GM12875 (cell line): ENCODE measurements at regions not wholly inside any gene's neighbourhood (a gene's known extent, or its start where the extent isn't known, plus 50 kb on each side); places are given as distances from the start of the nearest gene placed in this dataset.
"Not testable (repeated sequence)": the region's sequence is repeated elsewhere in the genome, so short reads cannot be mapped to it uniquely, and the experiment has no call there.

Experiments
- H3K4me3 ChIP-seq: one replicate; pipeline ENCODE4 v1.5.1; 2011; ENCODE audit warnings: low read depth, low read length, control low read depth
- TF ChIP-seq, protein P1 (sequence below): IDR thresholded peaks from 2 replicates; pipeline ENCODE4 v1.5.1; 2011; ENCODE audit warnings: low read depth, mild to moderate bottlenecking, control low read depth, inconsistent platforms, low read length, moderate library complexity, borderline replicate concordance; ENCODE audit not compliant: insufficient read depth

DNA sequence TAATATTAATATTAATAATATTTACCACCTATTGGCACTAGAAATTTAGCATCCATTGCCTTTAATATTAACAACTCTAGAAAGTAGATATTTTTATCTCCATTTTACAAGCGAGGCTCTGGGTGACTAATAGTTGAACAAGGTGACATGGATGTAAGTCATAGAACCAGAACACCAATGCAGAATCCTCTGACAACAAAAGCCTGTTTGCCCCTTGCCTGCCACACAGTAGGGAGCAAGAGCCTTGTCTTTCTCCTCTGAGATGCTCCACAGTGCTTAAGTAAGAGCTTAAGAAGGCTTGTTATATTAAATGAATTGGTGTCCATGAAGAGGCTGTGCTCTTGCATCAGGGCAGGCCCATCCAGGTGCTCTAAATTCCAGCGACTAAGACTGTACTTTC lies 51.2 kb upstream of the LBX1 start:
- H3K4me3 ChIP-seq = no peak overlapping the region
- TF ChIP-seq, protein P1, sequence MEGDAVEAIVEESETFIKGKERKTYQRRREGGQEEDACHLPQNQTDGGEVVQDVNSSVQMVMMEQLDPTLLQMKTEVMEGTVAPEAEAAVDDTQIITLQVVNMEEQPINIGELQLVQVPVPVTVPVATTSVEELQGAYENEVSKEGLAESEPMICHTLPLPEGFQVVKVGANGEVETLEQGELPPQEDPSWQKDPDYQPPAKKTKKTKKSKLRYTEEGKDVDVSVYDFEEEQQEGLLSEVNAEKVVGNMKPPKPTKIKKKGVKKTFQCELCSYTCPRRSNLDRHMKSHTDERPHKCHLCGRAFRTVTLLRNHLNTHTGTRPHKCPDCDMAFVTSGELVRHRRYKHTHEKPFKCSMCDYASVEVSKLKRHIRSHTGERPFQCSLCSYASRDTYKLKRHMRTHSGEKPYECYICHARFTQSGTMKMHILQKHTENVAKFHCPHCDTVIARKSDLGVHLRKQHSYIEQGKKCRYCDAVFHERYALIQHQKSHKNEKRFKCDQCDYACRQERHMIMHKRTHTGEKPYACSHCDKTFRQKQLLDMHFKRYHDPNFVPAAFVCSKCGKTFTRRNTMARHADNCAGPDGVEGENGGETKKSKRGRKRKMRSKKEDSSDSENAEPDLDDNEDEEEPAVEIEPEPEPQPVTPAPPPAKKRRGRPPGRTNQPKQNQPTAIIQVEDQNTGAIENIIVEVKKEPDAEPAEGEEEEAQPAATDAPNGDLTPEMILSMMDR = no peak

DNA sequence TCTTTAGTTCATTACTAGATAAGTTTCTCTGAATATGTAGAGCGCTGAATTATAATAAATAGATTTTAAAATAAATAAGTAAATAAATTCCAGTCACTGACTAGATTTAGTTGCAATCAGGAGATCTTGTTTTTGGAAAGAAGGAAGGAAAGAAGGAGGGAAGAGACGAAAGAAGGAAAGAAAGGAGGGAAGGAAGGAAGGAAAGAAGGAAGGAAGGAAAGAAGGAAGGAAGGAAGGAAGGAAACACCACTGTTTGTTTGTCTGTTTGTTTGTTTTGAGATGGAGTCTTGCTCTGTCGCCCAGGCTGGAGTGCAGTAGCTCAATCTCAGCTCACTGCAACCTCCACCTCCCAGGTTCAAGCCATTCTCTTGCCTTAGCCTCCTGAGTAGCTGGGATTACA lies 51.7 kb upstream of the LBX1 start:
- not testable (repeated sequence) for H3K4me3 ChIP-seq

DNA sequence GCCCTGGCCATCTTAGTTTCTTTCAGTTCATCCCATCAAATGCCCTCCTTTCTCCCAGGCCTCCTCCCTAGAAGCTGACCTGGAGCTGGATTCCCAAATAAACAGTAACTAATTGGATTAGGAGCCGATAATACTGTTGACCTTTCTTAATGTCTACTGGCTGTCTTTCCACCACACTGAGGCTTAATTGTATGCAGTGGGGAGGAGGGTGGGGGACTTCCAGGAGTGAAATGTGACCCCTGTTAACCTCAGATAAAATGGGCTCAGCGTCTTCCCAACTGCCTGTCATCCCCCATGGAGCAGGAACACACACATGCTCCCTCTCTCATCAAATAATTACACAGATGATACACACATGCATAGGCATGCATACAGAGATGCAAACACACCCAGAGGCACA lies 53.7 kb upstream of the LBX1 start:
- no peak overlapping the region for H3K4me3 ChIP-seq
- TF ChIP-seq, protein P1 = no peak

DNA sequence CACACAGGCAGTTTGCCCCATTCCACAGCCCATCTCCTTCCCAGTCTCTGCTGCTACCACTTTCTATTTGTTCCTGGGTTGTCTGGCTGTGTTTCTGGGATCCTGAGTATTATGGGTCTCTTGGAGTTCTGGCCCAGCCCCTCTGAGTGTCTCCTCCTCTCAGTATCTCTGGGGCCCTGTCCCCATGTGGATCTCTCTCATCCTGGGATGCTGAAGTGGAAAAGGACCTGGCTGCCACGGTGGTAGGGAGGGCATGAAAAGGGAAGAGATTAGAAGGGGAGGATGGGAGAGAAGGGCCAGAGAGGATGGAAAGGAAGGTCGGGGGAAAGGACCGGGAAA lies 54.5 kb upstream of the LBX1 start:
- TF ChIP-seq, protein P1 = no peak
- H3K4me3 ChIP-seq = no peak overlapping the region

DNA sequence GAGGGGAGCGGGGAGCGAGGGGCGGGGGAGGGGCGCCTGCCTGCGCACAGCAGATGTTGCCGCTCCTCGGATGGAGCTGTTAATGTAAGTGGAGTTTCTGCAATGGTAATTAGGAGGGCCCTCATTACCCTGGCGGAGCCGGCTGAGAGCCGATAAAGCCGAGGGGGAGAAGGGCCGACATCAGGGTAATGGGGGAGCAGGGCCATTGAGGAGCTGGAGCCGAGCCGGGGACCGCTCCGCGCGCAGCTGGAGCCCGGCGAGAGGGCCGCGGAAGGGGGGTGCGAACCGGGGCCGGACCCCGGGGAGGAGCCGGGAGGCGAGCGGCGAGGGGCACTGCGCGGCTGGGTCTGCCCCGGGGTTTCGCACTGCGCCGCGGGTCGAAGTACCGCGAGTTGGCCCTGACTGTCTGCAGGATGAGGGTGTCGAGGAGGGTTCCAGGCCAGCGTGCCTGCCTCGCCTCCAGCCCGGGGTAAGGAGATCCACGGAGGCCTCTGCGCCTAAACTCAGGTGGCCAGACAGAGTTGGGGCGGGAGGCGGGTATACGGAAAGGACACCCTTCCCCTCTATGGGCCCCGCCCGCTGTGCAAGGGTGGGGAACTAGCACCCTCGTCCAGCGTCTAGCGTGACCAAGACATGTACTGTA lies 55.0 kb upstream of the LBX1 start:
- H3K4me3 ChIP-seq = no peak overlapping the region
- TF ChIP-seq, protein P1 = no peak

DNA sequence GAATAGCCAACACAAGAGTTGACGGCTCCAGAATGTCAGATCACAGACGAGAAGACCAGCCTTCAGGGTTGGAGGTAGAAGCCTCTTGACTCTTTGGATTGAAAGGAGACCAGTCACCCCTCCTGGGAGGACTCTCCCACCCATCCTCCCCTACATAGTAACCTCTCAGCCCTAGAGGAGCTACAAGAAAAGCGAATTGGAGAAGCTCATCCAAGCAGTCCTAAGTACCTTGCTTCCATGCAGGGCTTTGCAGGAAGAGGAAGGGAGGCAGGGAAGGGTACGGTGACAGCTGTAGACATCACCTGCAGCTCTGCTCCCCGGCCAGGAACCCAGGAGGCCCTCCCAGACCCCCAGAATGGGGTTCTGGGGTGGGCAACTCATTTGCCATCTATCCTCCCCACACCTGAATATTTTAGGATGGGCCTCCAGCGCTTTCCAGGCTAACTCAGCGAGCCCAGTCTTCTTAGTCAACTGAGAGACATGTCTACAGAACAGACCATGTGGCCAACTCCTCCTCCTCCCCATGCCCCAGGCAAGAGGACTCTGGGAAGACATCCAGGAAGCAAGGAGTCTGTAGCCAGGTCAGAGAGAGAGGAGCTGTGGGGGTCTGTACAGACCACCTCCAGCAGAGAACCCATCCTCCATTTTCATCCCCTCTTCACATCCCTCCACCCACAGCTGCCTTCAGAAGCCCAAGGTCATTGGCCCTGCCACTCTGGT lies 55.6 kb upstream of the LBX1 start:
- TF ChIP-seq, protein P1 = no peak
- H3K4me3 ChIP-seq = no peak overlapping the region

DNA sequence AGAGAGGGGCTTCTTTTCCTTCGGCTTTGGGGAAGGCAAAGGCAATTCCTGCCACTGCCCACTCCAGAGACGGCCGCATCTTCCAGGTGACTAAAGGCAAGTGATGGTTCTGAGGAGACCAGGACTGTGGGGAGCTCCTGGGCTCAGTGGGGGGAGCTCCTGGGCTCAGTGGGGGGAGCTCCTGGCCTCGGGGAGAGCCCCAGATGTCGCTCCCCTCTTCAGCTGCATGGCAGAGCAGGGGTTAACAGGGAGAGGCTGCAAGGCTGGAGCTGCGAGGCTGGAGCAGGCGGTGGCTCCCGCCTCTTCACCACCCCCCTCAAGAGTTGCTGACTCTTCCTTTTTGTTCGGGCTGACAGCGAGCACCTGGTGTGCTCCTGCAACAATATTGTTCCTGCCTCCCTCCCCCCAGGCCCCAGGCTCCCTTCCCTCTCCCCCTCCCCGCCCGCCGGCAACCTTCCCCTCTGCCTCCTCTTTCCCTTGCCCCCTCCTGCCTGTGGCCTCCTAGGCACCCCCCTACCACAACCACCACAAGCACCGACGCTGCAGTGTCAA lies 56.3 kb upstream of the LBX1 start:
- H3K4me3 ChIP-seq = no peak overlapping the region
- TF ChIP-seq, protein P1 = no peak
